ENCODE measurements at regions not wholly inside any gene's neighbourhood (a gene's known extent, or its start where the extent isn't known, plus 50 kb on each side); places are given as distances from the start of the nearest gene placed in this dataset.

GRCh38 chr15:31815411-31816155 lies 214.7 kb upstream of the CHRNA7 start:
- DNase-seq (ENCODE audit: low spot score), result no peak
- no peak for TF ChIP-seq CTCF (IDR thresholded peaks at IDR 0.05; ENCODE audit: extremely low read depth, missing control alignments)

GRCh38 chr15:31822463-31822862 lies 207.9 kb upstream of the CHRNA7 start:
- DNase-seq (ENCODE audit: low spot score), result no peak
- TF ChIP-seq CTCF (IDR thresholded peaks at IDR 0.05; ENCODE audit: extremely low read depth, missing control alignments), result no peak

DNA sequence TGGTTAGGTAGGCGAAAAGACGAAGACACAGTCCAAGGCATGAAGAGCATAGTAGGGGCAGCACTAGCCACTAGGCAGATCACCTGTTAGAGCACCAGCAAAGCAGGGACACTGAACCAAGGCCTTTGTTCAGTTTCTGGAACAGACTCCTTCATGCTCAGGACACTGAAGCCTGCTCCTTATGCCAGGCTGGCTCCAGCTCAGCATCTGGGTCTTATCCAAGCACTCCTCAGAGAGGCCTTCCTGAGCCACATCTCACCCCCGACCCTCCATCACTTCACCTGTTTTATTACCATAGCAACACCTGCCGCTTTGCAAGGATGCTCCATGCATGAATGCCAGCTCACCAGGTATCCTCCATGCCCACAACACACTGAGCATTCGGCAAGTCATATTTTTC lies 206.3 kb upstream of the CHRNA7 start:
- no peak for DNase-seq (ENCODE audit: low spot score)
- TF ChIP-seq CTCF (IDR thresholded peaks at IDR 0.05; ENCODE audit: extremely low read depth, missing control alignments), result no peak

DNA sequence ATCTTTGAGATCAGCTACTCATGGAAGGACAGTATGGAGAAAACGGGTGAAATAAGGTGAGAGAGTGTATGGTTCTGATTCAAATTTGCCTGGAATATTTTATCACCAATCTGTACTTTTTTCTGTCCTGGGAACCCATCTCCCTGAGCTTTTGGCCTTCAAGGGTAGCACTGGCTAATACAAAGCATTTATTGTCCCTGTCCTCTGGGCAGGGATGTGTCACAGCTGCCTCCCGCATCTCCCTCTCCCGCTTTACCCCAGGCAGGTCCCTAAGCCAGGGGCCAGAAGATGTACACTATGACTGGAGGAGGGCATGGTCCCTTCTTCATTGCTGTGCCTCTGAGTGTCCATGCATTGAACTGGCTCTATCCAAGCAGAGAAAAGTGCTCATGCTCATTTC lies 201.7 kb upstream of the CHRNA7 start:
- no peak for DNase-seq (ENCODE audit: low spot score)
- no peak for TF ChIP-seq CTCF (IDR thresholded peaks at IDR 0.05; ENCODE audit: extremely low read depth, missing control alignments)

DNA sequence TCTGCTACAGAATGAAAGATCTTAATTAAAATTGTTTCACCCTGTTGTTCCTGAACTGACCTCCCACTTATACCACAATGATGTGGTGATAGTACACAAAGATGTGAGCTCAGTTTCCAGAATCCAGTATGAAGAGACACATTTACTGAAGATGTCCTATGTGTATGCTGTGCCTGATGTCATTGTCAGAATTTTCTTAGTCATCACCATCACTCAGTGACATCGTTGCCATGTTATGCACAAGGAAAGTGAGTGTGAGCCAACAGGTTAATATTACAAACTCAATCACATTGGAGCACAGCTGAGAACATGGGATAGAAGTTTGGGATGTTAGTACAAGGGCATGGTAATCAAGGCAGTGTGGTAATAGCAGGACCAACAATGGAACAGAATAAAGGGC lies 199.7 kb upstream of the CHRNA7 start:
- TF ChIP-seq CTCF (IDR thresholded peaks at IDR 0.05; ENCODE audit: extremely low read depth, missing control alignments), result no peak
- no peak for DNase-seq (ENCODE audit: low spot score)

GRCh38 chr15:31831596-31831995 lies 198.7 kb upstream of the CHRNA7 start:
- DNase-seq (ENCODE audit: low spot score), result no peak
- TF ChIP-seq CTCF (IDR thresholded peaks at IDR 0.05; ENCODE audit: extremely low read depth, missing control alignments), result no peak

DNA sequence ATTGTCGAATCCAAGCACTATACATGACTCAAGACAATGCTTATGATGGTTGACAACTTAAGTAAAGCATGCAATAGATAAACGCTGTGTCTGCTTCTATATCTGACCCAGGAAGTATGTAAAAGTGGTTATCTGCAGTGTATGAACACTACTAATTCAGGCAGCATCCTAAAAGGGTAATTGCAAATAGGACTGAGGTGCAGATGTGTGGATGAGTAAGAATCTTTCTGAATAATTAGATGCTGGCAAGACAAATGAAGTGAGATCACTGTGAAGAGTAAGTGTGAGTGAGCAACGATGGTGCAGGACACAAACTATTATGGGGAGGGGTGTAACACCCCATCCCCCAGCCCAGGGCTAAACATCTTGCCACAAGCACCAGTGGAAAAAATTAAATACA lies 195.7 kb upstream of the CHRNA7 start:
- no peak for TF ChIP-seq CTCF (IDR thresholded peaks at IDR 0.05; ENCODE audit: extremely low read depth, missing control alignments)
- DNase-seq (ENCODE audit: low spot score), result no peak

All from GM20000 (cell line).